HepG2 (cell line): ENCODE measurements at regions not wholly inside any gene's neighbourhood (a gene's known extent, or its start where the extent isn't known, plus 50 kb on each side); places are given as distances from the start of the nearest gene placed in this dataset.

Experiments used
- ATAC-seq: fragments of 200-7000 bp; cut with Tn5 transposase; 3 replicates; pipeline ENCODE4 v1.9.1; 2020; ENCODE audit warnings: mild to moderate bottlenecking, moderate library complexity
- BruUV-seq: library from RNA; stranded (reverse); fragments of 400-500 nt; replicated peaks from 2 replicates; lab custom pipeline; 2021; lab: Mats Ljungman, UMichigan
- CTCF ChIA-PET: fragments of 300-600 bp; formaldehyde crosslinking; extraction: SDS; loops from one replicate; lab custom pipeline; 2021; ENCODE audit warnings: low total read pairs, inconsistent platforms, low intra/inter-chr PET ratio; lab: Yijun Ruan, JAX
- POLR2A ChIA-PET: fragments of 350-600 bp; sonication (Branson Sonifier 250); formaldehyde crosslinking; loops from one replicate; lab custom pipeline; 2020; ENCODE audit warnings: antibody characterized with exemption, inconsistent platforms; lab: Yijun Ruan, JAX
- DNase-seq: peaks from one replicate; pipeline ENCODE4 v3.0.0-alpha.2; 2015; ENCODE audit warnings: low spot score
- FAIRE-seq: peaks from 3 replicates; lab custom pipeline; 2011; peaks lifted over from hg19 to GRCh38; lab: Jason Lieb, UNC
- H2AFZ ChIP-seq: one replicate; pipeline ENCODE4 v1.6.1; 2011; ENCODE audit warnings: low read length, inconsistent platforms
- H3K27ac ChIP-seq: fragments of 300-600 bp; 3 replicates; pipeline ENCODE4 v1.8.0; 2011; ENCODE audit warnings: mixed run types, mild to moderate bottlenecking, mixed read lengths, low read length, inconsistent platforms; ENCODE audit not compliant: insufficient read depth; ENCODE audit errors: extremely low read length
- H3K27me3 ChIP-seq, 2 experiments: fragments of 200-600 bp in 1 of 2; 2 replicates in 1 of 2; 3 replicates in 1 of 2; pipeline versions ENCODE4 v1.6.0 to v1.8.0; 2011; ENCODE audit warnings: low read length in 2 of 2, mild to moderate bottlenecking in 2 of 2, moderate library complexity in 2 of 2, inconsistent platforms in 1 of 2; ENCODE audit not compliant: insufficient read depth in 2 of 2, control insufficient read depth in 1 of 2
- H3K36me3 ChIP-seq, 2 experiments: fragments of 200-600 bp in 1 of 2; replicated peaks in 1 of 2; 2 replicates in 1 of 2; 3 replicates in 1 of 2; pipeline versions ENCODE4 v1.5.1 to v1.8.0; 2011; ENCODE audit warnings: low read length in 2 of 2, inconsistent platforms in 1 of 2; ENCODE audit not compliant: insufficient read depth in 2 of 2, control insufficient read depth in 1 of 2
- H3K4me1 ChIP-seq: 2 replicates; pipeline ENCODE4 v1.5.1; 2012; ENCODE audit warnings: low read length, inconsistent platforms; ENCODE audit not compliant: insufficient read depth
- H3K4me2 ChIP-seq: 2 replicates; pipeline ENCODE4 v1.6.0; 2011; ENCODE audit warnings: low read depth, low read length, inconsistent platforms
- H3K4me3 ChIP-seq, 3 experiments: fragments of 200-600 bp in 1 of 3; sonication (generic), shearing (Covaris generic) in 1 of 3; replicated peaks in 1 of 3; 2 replicates each; pipeline ENCODE4 v1.5.1; 2011 to 2016; ENCODE audit warnings: low read length in 3 of 3, inconsistent platforms in 2 of 3, low read depth in 2 of 3, mild to moderate bottlenecking in 2 of 3, control low read depth in 1 of 3, mixed read lengths in 1 of 3; ENCODE audit not compliant: insufficient read depth in 1 of 3
- H3K79me2 ChIP-seq: one replicate; pipeline ENCODE4 v1.6.1; 2011; ENCODE audit warnings: low read length, inconsistent platforms; ENCODE audit not compliant: insufficient read depth
- H3K9ac ChIP-seq: 2 replicates; pipeline ENCODE4 v1.6.0; 2011; ENCODE audit warnings: mild to moderate bottlenecking, low read depth, low read length, inconsistent platforms; ENCODE audit not compliant: insufficient read depth
- H3K9me3 ChIP-seq: 2 replicates; pipeline ENCODE4 v1.5.1; 2012; ENCODE audit warnings: mild to moderate bottlenecking, low read length
- H4K20me1 ChIP-seq: 2 replicates; pipeline ENCODE4 v1.6.0; 2011; ENCODE audit warnings: inconsistent platforms, mild to moderate bottlenecking, low read length, moderate library complexity; ENCODE audit not compliant: insufficient read depth
- CREBL2 ChIP-seq: sonication (generic); formaldehyde crosslinking; IDR thresholded peaks from 2 replicates; pipeline ENCODE4 v1.8.1; 2023; ENCODE audit warnings: missing genetic modification reagents, mild to moderate bottlenecking, borderline replicate concordance
- DZIP1 ChIP-seq: sonication (generic); formaldehyde crosslinking; IDR thresholded peaks from 2 replicates; pipeline ENCODE4 v1.5.0; 2020; ENCODE audit warnings: mild to moderate bottlenecking, missing genetic modification reagents
- E2F2 ChIP-seq: sonication (generic); formaldehyde crosslinking; IDR thresholded peaks from 2 replicates; pipeline ENCODE4 v1.4.0; 2020; ENCODE audit warnings: missing genetic modification reagents, borderline replicate concordance
- ELF3 ChIP-seq: IDR thresholded peaks from 2 replicates; pipeline ENCODE4 v1.6.1; 2016; ENCODE audit warnings: missing genetic modification reagents, missing compliant biosample characterization
- KLF13 ChIP-seq: sonication (generic); formaldehyde crosslinking; IDR thresholded peaks from 2 replicates; pipeline ENCODE4 v1.4.0; 2020; ENCODE audit warnings: mild to moderate bottlenecking, missing genetic modification reagents
- MXD4 ChIP-seq: IDR thresholded peaks from 2 replicates; pipeline ENCODE4 v1.6.1; 2016; ENCODE audit warnings: mild to moderate bottlenecking, missing biosample characterization, missing genetic modification reagents
- PAWR ChIP-seq: sonication (generic); formaldehyde crosslinking; IDR thresholded peaks from 2 replicates; pipeline ENCODE4 v1.4.0; 2020; ENCODE audit warnings: missing genetic modification reagents, mild to moderate bottlenecking, borderline replicate concordance
- RCOR2 ChIP-seq: IDR thresholded peaks from 2 replicates; pipeline ENCODE4 v1.6.1; 2016; ENCODE audit warnings: missing biosample characterization, missing genetic modification reagents
- SMAD1 ChIP-seq: sonication (generic); formaldehyde crosslinking; IDR thresholded peaks from 2 replicates; pipeline ENCODE4 v1.4.0; 2020; ENCODE audit warnings: missing genetic modification reagents, low read depth, mild to moderate bottlenecking, borderline replicate concordance
- SRSF4 ChIP-seq: fragments of 200-400 bp; formaldehyde crosslinking; IDR thresholded peaks from one replicate; pipeline ENCODE4 v1.6.1; 2018; ENCODE audit warnings: mild to moderate bottlenecking, low read depth, low read length, moderate library complexity; ENCODE audit not compliant: poor library complexity, severe bottlenecking
- STAG1 ChIP-seq: sonication (generic); formaldehyde crosslinking; IDR thresholded peaks from 2 replicates; pipeline ENCODE4 v1.4.0; 2020; ENCODE audit warnings: missing genetic modification reagents
- ZNF136 ChIP-seq: sonication (generic); formaldehyde crosslinking; IDR thresholded peaks from 2 replicates; pipeline ENCODE4 v1.8.1; 2022; ENCODE audit warnings: low read depth, mild to moderate bottlenecking, moderate library complexity, missing genetic modification reagents
- ZNF232 ChIP-seq: sonication (generic); formaldehyde crosslinking; IDR thresholded peaks from 2 replicates; pipeline ENCODE4 v1.4.0; 2020; ENCODE audit warnings: missing genetic modification reagents, borderline replicate concordance
- ZNF280B ChIP-seq: sonication (generic); formaldehyde crosslinking; IDR thresholded peaks from 2 replicates; pipeline ENCODE4 v1.5.0; 2020; ENCODE audit warnings: missing genetic modification reagents, mild to moderate bottlenecking, borderline replicate concordance
- ZNF30 ChIP-seq: sonication (generic); formaldehyde crosslinking; IDR thresholded peaks from 2 replicates; pipeline ENCODE4 v1.5.0; 2020; ENCODE audit warnings: mild to moderate bottlenecking, missing genetic modification reagents
- ZSCAN12 ChIP-seq: sonication (generic); formaldehyde crosslinking; IDR thresholded peaks from 2 replicates; pipeline ENCODE4 v1.9.0; 2021; ENCODE audit warnings: mild to moderate bottlenecking, missing genetic modification reagents
- ZSCAN21 ChIP-seq: sonication (generic); formaldehyde crosslinking; IDR thresholded peaks from 2 replicates; pipeline ENCODE4 v1.8.0; 2022; ENCODE audit warnings: mild to moderate bottlenecking, missing genetic modification reagents, moderate library complexity, borderline replicate concordance
- ZXDC ChIP-seq: sonication (generic); formaldehyde crosslinking; IDR thresholded peaks from 2 replicates; pipeline ENCODE4 v1.5.0; 2020; ENCODE audit warnings: mild to moderate bottlenecking, missing genetic modification reagents
- WGBS: methylation state at CpG from one replicate; pipeline ENCODE4 v1.1.6; 2017; ENCODE audit warnings: low lambda C conversion rate; 5-methylcytosine and 5-hydroxymethylcytosine counted together
- in situ Hi-C: cut with HindIII; loops from 2 replicates; pipeline ENCODE4 v1.10.0; 2017; ENCODE audit warnings: low pct_unique_long_range_greater_than_20kb; ENCODE audit not compliant: extremely low pct_ligation_motif_present
- intact Hi-C: fragments of 100-400 bp; cut with micrococcal nuclease; formaldehyde crosslinking; loops from one replicate; pipeline ENCODE4 v1.10.0; 2022; ENCODE audit not compliant: unreplicated experiment

- in situ Hi-C loops (no loop called here), intact Hi-C loops (no loop called here)
- no TSS peak for BruUV-seq
- no peaks in the 10 kb centered on the region for H3K27me3 ChIP-seq
- no peak for ATAC-seq
- H4K20me1 ChIP-seq: no peaks in the 10 kb centered on the region
- H3K4me3 ChIP-seq: no peak overlapping the region
- H3K9ac ChIP-seq: no peak overlapping the region
- no peaks in the 10 kb centered on the region for H3K36me3 ChIP-seq
- H3K27ac ChIP-seq: no peak overlapping the region
- no peaks in the 10 kb centered on the region for H3K4me1 ChIP-seq
- 9% methylated on average over 5 of the region's 7 CpGs for WGBS
- no peak for FAIRE-seq
- ChIA-PET CTCF (no interaction called here), POLR2A (no interaction called here)
- no peak overlapping the region for H3K4me2 ChIP-seq
- H3K9me3 ChIP-seq: peaks cover 95% of the 10 kb centered on the region
- DNase-seq: no peak
- no peaks in the 10 kb centered on the region for H3K79me2 ChIP-seq
- no peak overlapping the region for H2AFZ ChIP-seq
- no peak for TF ChIP-seq ZNF232 (CRISPR knock-in tag)
- TF ChIP-seq RCOR2: no peak
- no peak for TF ChIP-seq ZSCAN21 (CRISPR knock-in tag)
- no peak for TF ChIP-seq DZIP1
- TF ChIP-seq ZNF136 (CRISPR knock-in tag): no peak
- TF ChIP-seq E2F2 (CRISPR knock-in tag): no peak
- no peak for TF ChIP-seq ELF3 (CRISPR knock-in tag)
- no peak for TF ChIP-seq ZSCAN12 (CRISPR knock-in tag)
- TF ChIP-seq STAG1 (CRISPR knock-in tag): no peak
- TF ChIP-seq SRSF4: no peak
- no peak for TF ChIP-seq CREBL2
- no peak for TF ChIP-seq ZNF280B (CRISPR knock-in tag)
- no peak for TF ChIP-seq PAWR (CRISPR knock-in tag)
- no peak for TF ChIP-seq ZXDC (CRISPR knock-in tag)
- TF ChIP-seq MXD4 (CRISPR knock-in tag): no peak
- no peak for TF ChIP-seq SMAD1 (CRISPR knock-in tag)
- TF ChIP-seq ZNF30 (CRISPR knock-in tag): no peak
- TF ChIP-seq KLF13 (CRISPR knock-in tag): no peak
Observed at GRCh38 chr7:57205000-57205399, 72.8 kb upstream of the ZNF479 start.
